Thoracic aorta (tissue), 2 donors: ENCODE measurements at regions not wholly inside any gene's neighbourhood (a gene's known extent, or its start where the extent isn't known, plus 50 kb on each side); places are given as distances from the start of the nearest gene placed in this dataset.
A peak's percentile ranks its signal among the peaks of the same experiment; 100 is the strongest.

Experiments
- ATAC-seq: fragments of 150-250 bp; one replicate; pipeline ENCODE4 v1.8.0; 2017; ENCODE audit warnings: low read depth; ENCODE audit not compliant: insufficient number of reproducible peaks, low FRiP score
- DNase-seq: peaks from one replicate; pipeline ENCODE4 v3.0.0-alpha.2; 2020; ENCODE audit warnings: low spot score
- H3K27ac ChIP-seq, 2 donors: fragments of 200-600 bp; sonication (generic); 1 replicate in 1 of 2; 2 replicates in 1 of 2; pipeline ENCODE4 v1.5.1; 2016; ENCODE audit warnings: mild to moderate bottlenecking in 2 of 2, moderate library complexity in 2 of 2
- H3K27me3 ChIP-seq: fragments of 200-600 bp; sonication (generic); replicated peaks from 2 replicates; pipeline ENCODE4 v1.6.0; 2016; ENCODE audit warnings: mild to moderate bottlenecking; ENCODE audit not compliant: insufficient read depth
- H3K36me3 ChIP-seq: fragments of 200-600 bp; sonication (generic); one replicate; pipeline ENCODE4 v1.5.1; 2016
- H3K4me1 ChIP-seq, 2 donors: fragments of 200-600 bp; sonication (generic); 1 replicate in 1 of 2; 2 replicates in 1 of 2; pipeline versions ENCODE4 v1.5.1 to v1.6.0; 2016; ENCODE audit warnings: low read depth in 2 of 2, mild to moderate bottlenecking in 1 of 2; ENCODE audit not compliant: control insufficient read depth in 1 of 2
- H3K4me3 ChIP-seq: fragments of 200-600 bp; sonication (generic); 2 replicates; pipeline ENCODE4 v1.5.1; 2016; ENCODE audit warnings: mild to moderate bottlenecking
- H3K9me3 ChIP-seq: fragments of 200-600 bp; sonication (generic); 2 replicates; pipeline ENCODE4 v1.5.1; 2016
- TF ChIP-seq, protein P1 (sequence below): fragments of 200-600 bp; sonication (generic); IDR thresholded peaks from one replicate; pipeline ENCODE4 v1.5.1; 2019; ENCODE audit warnings: antibody characterized with exemption

DNA sequence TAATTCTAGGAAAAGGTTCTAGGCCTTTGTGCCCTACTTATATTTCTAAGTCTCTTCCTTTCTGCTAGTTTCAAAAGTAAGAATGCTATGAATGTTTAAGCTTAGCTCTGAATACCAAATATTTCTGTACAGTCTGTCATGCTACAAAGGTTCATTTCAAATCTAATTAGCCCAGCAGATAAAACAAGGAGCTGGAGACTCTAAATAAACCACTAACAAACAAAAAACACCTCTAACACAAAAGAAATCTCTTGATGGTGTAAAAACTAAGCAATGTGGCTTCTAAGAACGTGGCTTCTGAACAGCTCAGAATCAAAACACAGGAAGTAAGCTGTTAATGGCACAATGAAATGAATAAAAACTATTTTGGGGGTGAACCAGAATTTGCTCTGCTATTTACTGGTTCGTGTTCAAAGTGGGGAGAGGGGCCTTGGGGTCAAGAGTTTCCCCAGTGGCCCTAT, 198.3 kb downstream of the BCAS1 start:
- Histone ChIP-seq H3K4me3 (peak overlapping the region; percentile 48), H3K36me3 (no peaks in the 10 kb centered on the region), H3K27ac (peak overlapping the region in 1 of 2 donors; percentile 30), H3K27me3 (no peaks in the 10 kb centered on the region), H3K4me1 (peaks cover 6 to 16% of the 10 kb centered on the region in 2 donors), H3K9me3 (no peaks in the 10 kb centered on the region)
- DNase-seq (no peak), ATAC-seq (no peak)
- TF ChIP-seq, protein P1, sequence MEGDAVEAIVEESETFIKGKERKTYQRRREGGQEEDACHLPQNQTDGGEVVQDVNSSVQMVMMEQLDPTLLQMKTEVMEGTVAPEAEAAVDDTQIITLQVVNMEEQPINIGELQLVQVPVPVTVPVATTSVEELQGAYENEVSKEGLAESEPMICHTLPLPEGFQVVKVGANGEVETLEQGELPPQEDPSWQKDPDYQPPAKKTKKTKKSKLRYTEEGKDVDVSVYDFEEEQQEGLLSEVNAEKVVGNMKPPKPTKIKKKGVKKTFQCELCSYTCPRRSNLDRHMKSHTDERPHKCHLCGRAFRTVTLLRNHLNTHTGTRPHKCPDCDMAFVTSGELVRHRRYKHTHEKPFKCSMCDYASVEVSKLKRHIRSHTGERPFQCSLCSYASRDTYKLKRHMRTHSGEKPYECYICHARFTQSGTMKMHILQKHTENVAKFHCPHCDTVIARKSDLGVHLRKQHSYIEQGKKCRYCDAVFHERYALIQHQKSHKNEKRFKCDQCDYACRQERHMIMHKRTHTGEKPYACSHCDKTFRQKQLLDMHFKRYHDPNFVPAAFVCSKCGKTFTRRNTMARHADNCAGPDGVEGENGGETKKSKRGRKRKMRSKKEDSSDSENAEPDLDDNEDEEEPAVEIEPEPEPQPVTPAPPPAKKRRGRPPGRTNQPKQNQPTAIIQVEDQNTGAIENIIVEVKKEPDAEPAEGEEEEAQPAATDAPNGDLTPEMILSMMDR = no peak

DNA sequence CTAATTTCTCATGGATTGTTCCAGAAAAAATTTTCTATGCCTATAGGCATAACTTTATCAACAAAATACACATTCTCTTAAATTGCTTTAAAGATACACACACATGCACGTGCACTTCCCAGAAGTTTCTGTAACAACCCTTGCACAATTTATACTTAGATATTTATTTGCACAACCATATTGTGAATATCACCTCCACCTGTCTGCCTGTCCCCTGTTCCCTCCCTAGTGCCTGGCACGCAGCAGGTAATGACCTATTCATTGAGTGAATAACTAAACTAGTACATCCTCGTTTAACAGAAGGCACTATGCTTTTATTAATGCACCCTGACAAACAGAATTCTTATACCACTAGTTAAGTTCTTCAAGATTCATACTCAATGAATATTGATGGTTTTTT, 198.9 kb downstream of the BCAS1 start:
- Histone ChIP-seq H3K4me3 (no peak overlapping the region), H3K9me3 (no peaks in the 10 kb centered on the region), H3K36me3 (no peaks in the 10 kb centered on the region), H3K27ac (no peak overlapping the region), H3K4me1 (peaks cover 9 to 22% of the 10 kb centered on the region in 2 donors), H3K27me3 (no peaks in the 10 kb centered on the region)
- no peak for DNase-seq
- TF ChIP-seq, protein P1 = no peak
- ATAC-seq = no peak

DNA sequence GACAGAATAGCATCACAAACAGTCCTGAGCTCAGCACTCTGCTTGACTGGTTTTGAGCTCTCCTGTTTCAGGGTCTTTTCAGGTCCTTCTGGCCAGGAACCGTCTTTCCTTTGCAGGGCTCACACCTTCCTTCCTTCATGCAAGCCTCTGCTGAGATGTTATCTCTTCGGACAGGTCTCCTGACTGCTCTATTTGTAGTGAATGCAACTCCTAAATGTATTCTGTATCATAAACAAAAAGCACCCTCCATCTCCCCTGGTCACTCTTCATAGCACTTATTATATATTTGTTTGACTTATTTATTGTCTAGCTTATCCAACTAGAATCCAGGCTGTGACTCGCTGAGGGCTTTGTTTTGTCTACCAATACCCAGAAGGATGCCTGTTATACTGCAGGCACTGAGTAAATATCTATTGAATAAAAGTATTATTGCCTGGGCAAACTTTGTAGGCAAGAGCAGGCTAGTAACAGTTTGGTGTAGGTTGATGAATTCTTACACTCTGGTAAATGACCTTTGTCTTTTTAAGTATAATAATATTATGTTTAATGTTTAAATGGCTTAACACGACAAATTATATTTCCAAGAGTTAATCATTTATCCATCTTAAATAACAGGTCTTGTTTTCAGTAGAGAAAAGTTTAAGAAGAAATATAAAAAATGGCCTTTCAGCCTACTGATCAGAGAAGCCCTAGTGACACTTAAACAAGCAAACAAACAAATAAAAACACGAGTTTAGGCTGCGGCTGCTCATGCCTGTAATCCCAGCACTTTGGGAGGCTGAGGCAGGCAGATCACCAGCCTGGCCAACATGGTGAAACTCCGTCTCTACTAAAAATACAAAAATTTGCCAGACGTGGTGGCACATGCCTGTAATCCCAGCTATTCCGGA, 199.7 kb downstream of the BCAS1 start:
- Histone ChIP-seq H3K27me3 (no peaks in the 10 kb centered on the region), H3K36me3 (no peaks in the 10 kb centered on the region), H3K27ac (no peak overlapping the region), H3K9me3 (no peaks in the 10 kb centered on the region), H3K4me1 (peaks cover 15 to 31% of the 10 kb centered on the region in 2 donors), H3K4me3 (no peak overlapping the region)
- ATAC-seq = no peak
- no peak for DNase-seq
- TF ChIP-seq, protein P1 = no peak

DNA sequence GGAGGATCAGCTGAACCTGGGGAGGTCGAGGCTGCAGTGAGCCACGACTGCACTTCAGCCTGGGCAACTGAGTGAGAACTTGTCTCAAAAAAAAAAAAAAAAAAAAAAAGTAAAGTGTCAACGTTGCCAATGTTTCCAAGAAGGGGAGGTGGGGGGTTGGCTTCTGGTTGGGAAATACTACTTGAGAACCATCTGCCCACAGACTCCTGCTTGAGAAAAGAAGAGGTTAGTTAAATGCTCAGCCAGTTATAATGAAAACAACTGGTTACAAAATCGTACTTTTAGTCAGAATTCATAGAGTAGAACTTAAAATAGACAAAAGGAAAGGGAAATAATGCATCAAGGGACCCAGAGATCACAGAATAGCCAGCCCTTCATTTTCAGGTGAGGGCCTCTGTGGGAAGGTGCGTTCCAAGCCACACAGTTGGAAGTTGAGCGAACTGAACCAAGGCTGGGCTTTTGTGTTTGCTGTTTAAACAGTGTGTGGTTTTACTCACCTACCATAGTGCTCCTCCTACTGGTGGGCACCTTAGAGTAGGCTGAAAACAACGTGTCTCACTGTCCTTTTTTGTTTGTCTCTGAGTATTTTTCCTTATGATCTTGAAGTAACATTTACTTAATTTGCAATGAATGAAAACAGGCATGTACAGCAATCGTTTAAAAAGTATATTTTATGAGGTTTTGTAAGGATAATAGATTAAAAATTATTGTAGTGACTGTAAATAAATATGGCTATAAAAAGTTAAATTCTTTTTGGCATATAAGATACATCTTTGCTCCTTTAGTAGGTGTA, 200.7 kb downstream of the BCAS1 start:
- no peak for ATAC-seq
- no peak overlapping the region for H3K27ac ChIP-seq

More for the DNA sequence above, 200.7 kb downstream of the BCAS1 start:
- Histone ChIP-seq H3K36me3 (no peaks in the 10 kb centered on the region), H3K27me3 (no peaks in the 10 kb centered on the region), H3K9me3 (no peaks in the 10 kb centered on the region), H3K4me1 (peaks cover 20 to 37% of the 10 kb centered on the region in 2 donors), H3K4me3 (peak overlapping the region; percentile 4)
- TF ChIP-seq, protein P1 = peak; percentile 55
- peak; percentile 10 for DNase-seq
